GM12891 (cell line): ENCODE measurements at regions not wholly inside any gene's neighbourhood (a gene's known extent, or its start where the extent isn't known, plus 50 kb on each side); places are given as distances from the start of the nearest gene placed in this dataset.
"Not testable (repeated sequence)": the region's sequence is repeated elsewhere in the genome, so short reads cannot be mapped to it uniquely, and the experiment has no call there.

Experiments
- DNase-seq: peaks from one replicate; pipeline ENCODE4 v3.0.0; 2011; ENCODE audit warnings: low spot score; ENCODE audit not compliant: insufficient read length
- FAIRE-seq: peaks from 2 replicates; lab custom pipeline; 2011; peaks lifted over from hg19 to GRCh38; lab: Jason Lieb, UNC

- not testable (repeated sequence) for FAIRE-seq
These were observed 230.4 kb upstream of the PLGLB1 start for GRCh38 chr2:87252046-87252445.

GRCh38 chr2:87254562-87254961 lies 232.9 kb upstream of the PLGLB1 start:
- FAIRE-seq, DNase-seq: not testable (repeated sequence)

More at GRCh38 chr2:87252046-87252445, 230.4 kb upstream of the PLGLB1 start:
- DNase-seq = not testable (repeated sequence)

- not testable (repeated sequence) for DNase-seq, FAIRE-seq
These were observed 233.8 kb upstream of the PLGLB1 start for GRCh38 chr2:87255410-87255809.

GRCh38 chr2:87258887-87259286 lies 237.2 kb upstream of the PLGLB1 start:
- DNase-seq, FAIRE-seq: not testable (repeated sequence)

GRCh38 chr2:87262184-87262702 lies 240.6 kb upstream of the PLGLB1 start:
- not testable (repeated sequence) for FAIRE-seq, DNase-seq

- DNase-seq, FAIRE-seq: not testable (repeated sequence)
These were observed 242.3 kb upstream of the PLGLB1 start for GRCh38 chr2:87263868-87264518.

GRCh38 chr2:87275192-87275591 lies 253.5 kb upstream of the PLGLB1 start:
- DNase-seq, FAIRE-seq: not testable (repeated sequence)

- FAIRE-seq, DNase-seq: not testable (repeated sequence)
These were observed 254.5 kb upstream of the PLGLB1 start for GRCh38 chr2:87275974-87276629.

GRCh38 chr2:87276673-87277072 lies 255.0 kb upstream of the PLGLB1 start:
- FAIRE-seq, DNase-seq: not testable (repeated sequence)

- not testable (repeated sequence) for FAIRE-seq, DNase-seq
These were observed 256.1 kb upstream of the PLGLB1 start for GRCh38 chr2:87277734-87278133.

GRCh38 chr2:87280596-87281355 lies 259.1 kb upstream of the PLGLB1 start:
- FAIRE-seq = not testable (repeated sequence)

GRCh38 chr2:87283735-87284470 lies 262.3 kb upstream of the PLGLB1 start:
- not testable (repeated sequence) for FAIRE-seq

More at GRCh38 chr2:87280596-87281355, 259.1 kb upstream of the PLGLB1 start:
- DNase-seq = not testable (repeated sequence)

GRCh38 chr2:87284471-87284772 lies 262.8 kb upstream of the PLGLB1 start:
- FAIRE-seq, DNase-seq: not testable (repeated sequence)

More at GRCh38 chr2:87283735-87284470, 262.3 kb upstream of the PLGLB1 start:
- not testable (repeated sequence) for DNase-seq

- not testable (repeated sequence) for FAIRE-seq, DNase-seq
These were observed 263.5 kb upstream of the PLGLB1 start for GRCh38 chr2:87285139-87285538.

- not testable (repeated sequence) for FAIRE-seq, DNase-seq
These were observed 269.1 kb upstream of the PLGLB1 start for GRCh38 chr2:87290566-87291307.

GRCh38 chr2:87291400-87292200 lies 270.0 kb upstream of the PLGLB1 start:
- not testable (repeated sequence) for DNase-seq, FAIRE-seq

- FAIRE-seq, DNase-seq: not testable (repeated sequence)
These were observed 272.4 kb upstream of the PLGLB1 start for GRCh38 chr2:87293931-87294594.
